ENCODE measurements at regions not wholly inside any gene's neighbourhood (a gene's known extent, or its start where the extent isn't known, plus 50 kb on each side); places are given as distances from the start of the nearest gene placed in this dataset.
"Not testable (repeated sequence)": the region's sequence is repeated elsewhere in the genome, so short reads cannot be mapped to it uniquely, and the experiment has no call there.

DNA sequence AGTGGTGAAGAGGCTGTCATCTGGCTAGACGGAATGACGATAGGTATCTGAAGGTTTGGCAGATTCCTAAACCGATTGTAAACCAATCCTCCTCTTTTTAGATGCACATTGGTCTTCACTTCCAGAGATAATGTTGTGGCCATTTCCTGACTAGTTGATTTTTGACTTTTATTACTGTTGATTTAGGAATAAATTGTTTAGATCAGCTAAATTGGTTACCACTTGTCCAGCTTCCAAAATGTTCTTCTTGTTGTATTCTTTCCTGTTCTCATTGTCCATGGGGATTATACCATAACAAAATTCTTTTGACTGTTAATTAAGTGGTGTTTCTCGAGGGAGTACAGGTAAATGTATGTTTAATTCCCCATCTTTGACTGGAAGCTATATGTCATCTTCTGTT, 119.7 kb downstream of the MACROH2A1 start:
- DNase-seq (no peak), ATAC-seq (no peak)
- intact Hi-C loops (cut with micrococcal nuclease): no loop called here

DNA sequence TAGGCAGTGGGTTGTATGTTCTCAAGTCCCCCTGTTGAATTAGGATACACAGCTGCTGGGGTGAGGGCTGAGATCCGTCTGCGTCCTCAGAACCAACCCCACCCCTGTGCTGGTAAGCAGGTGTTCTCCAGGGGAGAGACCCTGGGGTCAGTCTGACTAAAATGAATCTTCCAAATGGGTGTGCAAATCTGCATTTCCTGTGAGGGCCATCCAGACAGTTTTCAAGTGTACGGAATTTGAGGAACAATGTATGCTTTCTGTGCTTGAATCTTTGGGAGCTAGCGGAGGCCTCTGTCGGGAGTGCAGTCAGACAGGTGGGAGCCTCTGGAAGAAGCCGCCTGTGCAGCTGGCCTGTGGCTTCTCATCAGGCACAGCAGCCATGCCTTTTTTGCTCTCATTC, 122.9 kb downstream of the MACROH2A1 start:
- ATAC-seq (no peak), DNase-seq (no peak)
- intact Hi-C loops (cut with micrococcal nuclease): no loop called here

DNA sequence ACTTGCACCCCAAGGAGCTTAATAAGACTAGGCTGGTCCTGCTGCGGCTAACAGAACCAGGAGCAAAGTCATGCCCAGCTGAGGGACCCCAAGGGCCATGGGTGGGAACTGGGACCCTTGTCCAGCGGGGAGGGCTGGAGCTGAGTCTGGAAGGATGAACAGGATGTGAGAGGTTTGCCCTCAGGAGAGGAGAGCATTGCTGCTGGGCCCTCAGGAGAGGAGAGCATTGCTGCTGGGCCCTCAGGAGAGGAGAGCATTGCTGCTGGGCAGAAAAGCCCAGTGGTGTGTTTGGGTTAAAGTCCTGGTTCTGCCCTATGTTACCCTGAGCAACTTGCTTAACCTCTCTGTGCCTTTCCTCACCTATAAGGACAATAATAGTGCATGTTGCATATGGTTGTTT, 125.8 kb downstream of the MACROH2A1 start:
- ATAC-seq (no peak), DNase-seq (no peak)
- intact Hi-C loops (cut with micrococcal nuclease): no loop called here

DNA sequence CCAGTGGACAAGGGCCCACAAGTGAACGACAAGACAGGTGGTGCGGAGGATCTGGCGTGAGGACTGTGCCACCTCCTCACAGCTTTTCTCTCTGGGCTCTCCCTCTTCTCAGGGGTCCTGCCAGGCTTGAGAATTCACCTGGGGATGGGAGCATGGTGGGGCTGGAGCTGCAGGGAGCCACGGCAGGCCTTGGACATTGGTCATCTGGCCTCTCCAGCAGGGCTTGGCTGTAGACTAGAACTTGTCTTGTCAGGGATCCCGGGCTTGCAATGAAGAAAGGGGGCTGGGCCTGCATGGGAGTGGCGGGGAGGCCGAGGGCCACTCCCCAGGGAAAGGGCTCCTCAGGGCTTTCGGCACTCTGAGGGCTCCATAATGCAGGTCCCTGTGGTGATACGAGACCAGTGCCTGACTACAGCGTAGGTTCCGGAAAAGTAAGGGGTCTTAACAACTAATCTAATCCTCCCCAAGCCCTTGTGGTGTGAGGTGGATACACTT, 126.7 kb downstream of the MACROH2A1 start:
- intact Hi-C loops (cut with micrococcal nuclease): no loop called here
- DNase-seq (no peak), ATAC-seq (no peak)

DNA sequence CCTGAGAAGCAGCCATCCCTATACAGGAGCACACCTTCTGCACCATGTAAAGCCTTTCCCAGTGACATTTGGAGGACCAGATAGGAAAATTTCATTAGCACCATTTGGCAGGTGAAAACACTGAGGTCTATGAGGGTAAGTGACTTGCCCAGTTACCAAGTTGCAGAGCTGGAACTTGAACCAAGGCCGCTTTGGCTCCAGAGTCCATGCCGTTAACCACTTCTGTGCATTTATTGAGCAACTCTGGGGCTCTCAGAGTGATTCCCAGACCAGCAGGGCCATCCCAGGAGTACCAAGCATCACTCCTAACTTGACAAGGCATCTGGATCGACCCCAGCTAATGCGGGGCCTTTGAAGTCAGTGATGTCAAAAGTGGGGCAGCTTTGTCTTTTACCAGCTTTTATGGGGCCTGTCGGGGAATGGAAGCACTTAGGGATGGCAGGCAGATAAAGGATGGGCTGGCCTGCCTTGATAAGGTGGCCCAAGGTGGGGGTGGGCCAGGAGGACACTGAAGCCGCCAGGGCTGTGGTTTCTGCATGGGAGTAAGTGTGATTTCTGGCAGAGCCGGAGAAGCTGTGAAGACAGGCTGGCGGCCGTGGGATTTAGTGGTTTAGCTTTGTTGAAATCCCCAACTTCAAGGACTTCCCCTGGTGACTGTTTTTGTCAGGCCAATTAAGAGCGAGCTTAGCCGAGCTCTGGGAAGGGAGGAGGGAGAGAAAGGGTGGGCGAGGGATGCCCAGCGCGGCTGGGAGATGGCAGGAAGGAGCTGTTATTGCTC, 127.3 kb downstream of the MACROH2A1 start:
- intact Hi-C loops (cut with micrococcal nuclease): no loop called here
- ATAC-seq (no peak), DNase-seq (no peak)

DNA sequence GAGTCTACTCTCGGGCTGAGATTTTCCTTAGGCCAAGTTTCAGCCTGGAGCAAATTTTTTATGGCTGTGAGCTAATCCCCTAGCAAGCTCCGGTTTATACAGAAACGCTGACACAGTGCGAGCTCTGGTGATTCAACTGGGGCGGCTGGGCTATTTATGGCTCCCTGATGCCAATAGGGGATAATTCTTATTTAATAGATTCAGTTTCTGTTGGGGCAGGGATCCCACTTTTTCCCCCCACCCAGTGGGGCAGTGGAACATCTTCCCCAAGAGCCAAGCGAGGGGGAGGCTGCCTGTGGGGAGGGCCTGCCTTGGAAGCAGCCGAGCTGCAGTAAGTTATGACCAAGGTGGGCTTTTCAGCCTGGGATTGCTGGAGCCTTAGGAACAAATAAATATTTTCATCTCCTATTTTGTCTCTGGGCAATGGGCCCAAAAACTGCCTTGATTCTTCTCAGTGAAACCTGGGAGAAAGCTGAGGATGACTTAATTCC, 129.1 kb downstream of the MACROH2A1 start:
- intact Hi-C loops (cut with micrococcal nuclease): no loop called here

DNA sequence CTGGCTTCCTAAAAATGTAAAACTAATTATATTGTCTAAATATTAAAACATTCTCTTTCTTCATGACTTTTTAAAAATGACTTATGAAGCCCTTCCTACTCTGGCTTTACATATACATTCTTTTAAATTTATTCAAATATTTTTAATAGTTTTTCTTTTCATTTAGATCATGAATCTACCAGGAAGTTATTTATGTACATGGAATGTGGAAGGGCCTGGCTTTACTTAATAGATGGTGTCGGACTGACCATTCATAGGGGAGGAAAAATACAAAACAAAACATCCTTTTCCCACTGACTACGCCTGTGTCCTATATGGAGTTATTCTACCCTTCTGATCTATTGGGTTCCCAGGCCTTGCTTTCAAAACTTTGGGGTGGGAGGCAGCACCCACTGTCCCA, 129.8 kb downstream of the MACROH2A1 start:
- intact Hi-C loops (cut with micrococcal nuclease): no loop called here
- ATAC-seq (no peak), DNase-seq (no peak)

More for the DNA sequence above, 129.1 kb downstream of the MACROH2A1 start:
- ATAC-seq (no peak), DNase-seq (no peak)

DNA sequence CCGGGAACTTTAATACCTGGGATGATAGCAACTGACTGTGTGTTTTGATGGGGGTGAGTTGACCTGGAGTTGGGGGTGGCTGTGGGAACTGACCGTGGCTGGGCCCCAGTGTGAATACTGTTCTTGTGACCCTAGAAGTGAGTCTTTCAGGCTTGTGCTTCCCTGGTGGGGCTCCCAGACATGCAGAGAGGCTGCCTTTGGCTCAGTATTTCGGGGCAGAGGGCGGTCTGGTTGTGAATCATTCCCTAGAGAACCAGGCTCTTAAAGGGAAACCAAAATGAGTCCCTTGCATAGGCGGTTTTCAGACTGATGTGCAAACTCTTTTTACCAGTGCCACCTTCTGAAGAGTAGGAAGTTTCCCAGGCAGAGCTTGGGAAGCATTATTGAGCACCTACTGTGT, 132.1 kb downstream of the MACROH2A1 start:
- intact Hi-C loops (cut with micrococcal nuclease): no loop called here
- DNase-seq: no peak
- ATAC-seq: no peak

DNA sequence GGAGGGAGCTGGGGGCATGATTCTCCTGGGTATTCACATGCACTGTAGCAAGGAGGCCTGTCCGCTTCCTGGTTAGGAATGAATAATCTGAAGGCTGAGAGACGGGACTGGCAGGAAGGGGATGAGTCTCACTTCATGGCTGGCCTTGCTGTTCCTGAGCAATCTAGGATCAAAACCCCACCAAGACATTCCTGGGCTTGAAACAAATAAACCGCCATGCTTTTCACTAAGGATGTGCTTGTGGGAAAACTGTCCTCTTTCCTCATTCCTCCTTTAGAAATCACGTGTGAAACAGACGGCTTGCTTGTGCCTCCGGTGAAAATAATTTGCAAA, 132.8 kb downstream of the MACROH2A1 start:
- no peak for DNase-seq
- intact Hi-C loops (cut with micrococcal nuclease): no loop called here
- ATAC-seq: no peak

DNA sequence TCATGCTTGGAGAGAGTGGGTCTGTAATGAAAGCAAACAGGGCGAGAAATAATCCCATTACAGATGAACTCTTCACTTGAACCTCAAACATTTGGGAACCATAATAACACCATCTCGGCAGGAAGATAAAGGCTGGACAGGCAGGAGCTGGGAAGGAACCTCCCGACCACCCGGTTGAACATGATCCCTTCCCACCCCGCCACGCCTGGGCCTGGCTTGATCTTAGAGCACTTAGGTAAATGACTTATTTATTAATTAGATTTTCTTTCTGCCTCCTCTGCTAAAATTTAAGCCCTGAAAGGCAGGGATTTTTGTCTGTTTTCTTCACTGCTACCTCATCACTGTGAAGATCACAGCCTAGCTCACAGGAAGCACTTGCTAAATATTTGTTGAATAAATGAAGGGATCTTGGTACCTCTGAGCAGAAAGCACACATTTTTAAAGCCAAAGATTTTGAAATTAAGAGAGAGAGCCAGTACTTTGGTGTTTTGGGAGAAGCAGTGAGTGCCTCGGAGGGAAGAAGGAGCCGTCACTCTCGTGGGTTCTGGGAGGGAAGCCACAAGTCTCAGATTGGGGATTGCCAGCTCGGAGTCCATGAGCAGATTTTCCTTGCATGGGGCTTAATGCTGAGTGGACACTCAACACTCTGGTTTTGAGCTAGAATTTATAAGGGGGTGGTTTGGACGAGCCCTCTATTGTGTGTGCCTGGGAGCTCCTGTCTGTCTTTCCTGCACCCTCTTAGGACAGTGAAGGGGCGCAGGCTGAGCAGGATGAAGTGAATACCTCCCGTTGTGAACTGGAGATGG, 133.3 kb downstream of the MACROH2A1 start:
- intact Hi-C loops (cut with micrococcal nuclease): no loop called here
- ATAC-seq (no peak), DNase-seq (no peak)

DNA sequence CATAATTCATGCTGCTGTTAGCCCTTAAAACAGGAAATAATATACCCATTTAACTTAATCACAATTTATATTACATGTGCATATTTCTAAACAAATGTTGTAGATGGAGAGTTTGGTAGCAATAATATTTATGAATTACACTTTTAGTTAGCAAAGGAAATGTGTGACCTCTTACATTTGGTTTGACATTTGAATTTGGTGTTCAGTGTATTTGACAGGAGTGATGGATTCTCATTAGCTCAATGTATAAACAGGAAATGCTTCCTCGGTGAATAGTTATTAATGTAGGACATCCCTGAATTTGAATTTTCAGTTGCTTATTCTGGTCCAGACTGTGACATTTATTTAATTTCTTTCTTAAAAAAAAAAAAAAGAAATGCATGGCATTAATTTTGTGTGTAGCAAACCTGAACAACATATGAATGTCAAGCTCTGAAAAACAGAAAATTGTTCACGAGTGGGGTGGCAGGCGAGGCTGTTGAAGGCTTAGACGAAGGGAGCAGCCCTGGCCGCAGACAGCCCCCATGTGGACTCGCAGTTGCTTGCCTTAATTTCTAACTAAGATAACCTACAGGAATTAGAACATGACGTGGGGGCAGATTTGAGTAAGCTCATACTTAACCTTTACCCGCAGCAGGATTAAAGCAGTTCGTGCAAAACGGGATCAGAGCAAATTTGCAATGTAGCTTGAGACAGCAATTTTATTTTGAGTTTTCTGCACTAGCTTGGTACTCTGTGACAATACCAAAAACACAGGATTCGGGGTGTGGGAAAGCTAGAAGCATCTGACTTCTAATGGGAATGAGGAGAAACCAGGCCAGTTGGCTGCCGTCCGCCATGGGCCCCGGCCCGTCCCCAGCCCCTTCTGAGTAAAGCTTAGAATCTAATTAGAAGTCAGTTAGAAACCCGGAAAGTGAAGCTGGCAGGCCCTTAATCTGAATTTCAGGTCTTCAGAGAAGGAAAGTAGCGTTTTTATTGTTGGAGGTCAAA, 134.3 kb downstream of the MACROH2A1 start:
- DNase-seq: no peak
- intact Hi-C loops (cut with micrococcal nuclease): no loop called here
- no peak for ATAC-seq

DNA sequence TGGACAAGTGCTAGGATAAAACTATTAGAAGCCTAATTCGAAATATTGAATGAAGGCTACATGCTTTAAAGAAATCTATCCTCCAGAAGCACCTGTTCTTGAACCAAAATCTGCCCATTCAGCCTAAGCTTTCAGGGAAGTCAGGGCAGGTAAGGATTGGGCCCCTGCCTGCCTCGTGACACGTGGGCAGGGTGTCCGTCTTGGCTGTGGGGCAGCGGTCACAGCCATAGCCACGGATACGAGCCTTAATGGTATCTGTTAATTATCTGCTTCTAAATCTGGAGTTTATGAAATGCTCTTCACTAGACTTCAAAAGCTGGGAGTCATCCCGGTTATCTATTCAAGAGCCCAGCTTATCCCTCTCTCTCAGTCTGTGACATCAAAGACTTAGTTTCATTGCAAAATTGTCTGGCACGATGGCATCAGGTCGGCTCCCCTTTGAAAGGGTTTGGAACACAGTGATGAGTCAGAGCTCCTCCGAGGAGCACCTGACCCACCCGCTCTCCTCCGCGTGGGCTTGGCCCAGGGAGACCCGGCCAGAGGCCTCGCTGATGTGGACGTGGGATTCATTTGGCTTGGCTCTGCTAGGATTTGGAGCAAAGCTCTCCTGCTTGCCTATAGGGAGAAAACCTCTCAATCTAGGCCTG, 135.9 kb downstream of the MACROH2A1 start:
- intact Hi-C loops (cut with micrococcal nuclease): no loop called here
- ATAC-seq (no peak), DNase-seq (no peak)

DNA sequence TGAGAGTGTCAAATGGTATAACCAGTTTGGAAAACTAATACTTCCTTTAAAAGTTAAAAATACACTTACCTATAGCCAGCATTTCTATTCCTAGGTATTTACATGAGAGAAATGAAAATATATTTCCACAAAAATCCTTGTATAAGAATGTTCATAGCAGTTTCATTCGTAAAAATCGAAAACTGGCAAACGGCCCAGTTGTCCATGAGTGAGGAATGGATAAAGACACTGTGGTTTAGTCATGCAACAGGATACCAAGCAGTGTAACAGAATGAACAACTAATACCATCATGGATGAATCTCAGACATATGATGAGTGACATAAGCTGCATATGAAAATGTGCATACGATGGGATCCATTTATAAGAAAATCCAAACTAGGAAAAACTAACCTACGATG, 136.7 kb downstream of the MACROH2A1 start:
- DNase-seq (no peak), ATAC-seq (no peak)
- intact Hi-C loops (cut with micrococcal nuclease): no loop called here

DNA sequence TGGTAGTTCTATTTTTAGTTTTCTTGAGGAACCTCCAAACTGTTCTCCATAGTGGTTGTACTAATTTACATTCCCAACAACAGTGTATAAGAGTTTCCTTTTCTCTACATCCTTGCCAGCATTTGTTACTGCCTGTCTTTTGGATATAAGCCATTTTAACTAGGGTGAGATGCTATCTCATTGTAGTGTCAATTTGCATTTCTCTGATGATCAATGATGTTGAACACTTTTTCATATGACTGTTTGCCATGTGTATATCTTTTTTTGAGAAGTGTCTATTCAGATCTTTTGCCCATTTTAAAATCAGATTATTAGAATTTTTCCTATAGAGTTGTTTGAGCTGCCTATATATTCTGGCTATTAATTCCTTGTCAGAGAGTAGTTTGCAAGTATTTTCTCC, 138.9 kb downstream of the MACROH2A1 start:
- DNase-seq; ATAC-seq; intact Hi-C loops (cut with micrococcal nuclease): not testable (repeated sequence)

DNA sequence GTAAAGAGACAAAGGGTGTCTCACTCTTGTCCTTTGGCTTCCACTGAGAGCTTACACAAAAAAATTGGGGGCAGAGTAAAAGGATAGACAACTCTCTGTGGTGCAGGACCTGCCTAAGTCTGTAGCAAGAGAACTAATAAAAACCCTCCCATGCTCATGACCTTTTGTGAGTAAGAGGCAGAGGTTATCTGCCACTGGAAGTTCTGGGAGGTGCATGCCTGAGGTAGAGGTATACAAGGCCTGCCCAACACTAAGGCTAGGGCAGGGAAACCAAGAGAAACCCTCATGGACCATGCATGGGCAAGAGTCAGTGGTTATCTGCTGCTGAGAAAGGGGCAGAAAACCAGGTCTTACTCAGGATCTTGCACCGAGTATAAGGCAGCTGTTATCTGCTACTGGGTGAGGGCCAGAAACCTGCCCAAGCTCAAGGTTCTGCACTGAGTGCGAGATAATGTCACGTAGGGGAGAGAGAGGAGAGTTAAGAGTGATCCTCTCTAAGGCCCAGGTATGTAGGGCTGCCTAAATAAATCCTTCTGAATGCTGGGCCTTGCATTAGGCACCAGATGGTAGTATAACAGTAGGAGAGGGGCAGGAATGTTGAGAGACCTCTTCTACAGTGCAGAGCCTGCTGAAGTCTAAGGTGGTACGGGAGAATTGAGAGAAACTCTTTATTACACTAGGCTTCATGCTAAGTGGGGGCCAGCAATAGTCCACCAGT, 143.4 kb downstream of the MACROH2A1 start:
- intact Hi-C loops (cut with micrococcal nuclease): no loop called here
- no peak for DNase-seq
- peak; percentile 23 for ATAC-seq

DNA sequence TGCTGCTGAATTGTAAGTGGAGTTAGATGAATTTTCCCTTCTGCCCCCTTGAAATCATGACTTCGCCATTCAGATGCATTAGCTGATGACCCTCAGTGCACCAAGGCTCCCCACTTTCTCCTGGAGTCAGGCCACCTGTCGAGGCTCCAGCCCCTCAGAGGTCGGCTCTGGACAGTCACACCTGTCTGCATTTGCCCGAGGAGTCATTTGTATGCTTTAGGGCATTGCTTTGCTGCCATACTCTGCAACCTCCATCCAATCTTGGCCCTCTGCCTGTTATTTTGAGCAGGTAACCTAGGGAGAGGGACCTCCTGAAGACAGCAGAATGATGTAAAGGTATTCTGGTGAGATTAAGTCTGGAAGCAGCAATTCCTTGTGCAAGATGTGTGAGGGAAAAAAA, 144.8 kb downstream of the MACROH2A1 start:
- DNase-seq (no peak), ATAC-seq (no peak)
- intact Hi-C loops (cut with micrococcal nuclease): no loop called here

DNA sequence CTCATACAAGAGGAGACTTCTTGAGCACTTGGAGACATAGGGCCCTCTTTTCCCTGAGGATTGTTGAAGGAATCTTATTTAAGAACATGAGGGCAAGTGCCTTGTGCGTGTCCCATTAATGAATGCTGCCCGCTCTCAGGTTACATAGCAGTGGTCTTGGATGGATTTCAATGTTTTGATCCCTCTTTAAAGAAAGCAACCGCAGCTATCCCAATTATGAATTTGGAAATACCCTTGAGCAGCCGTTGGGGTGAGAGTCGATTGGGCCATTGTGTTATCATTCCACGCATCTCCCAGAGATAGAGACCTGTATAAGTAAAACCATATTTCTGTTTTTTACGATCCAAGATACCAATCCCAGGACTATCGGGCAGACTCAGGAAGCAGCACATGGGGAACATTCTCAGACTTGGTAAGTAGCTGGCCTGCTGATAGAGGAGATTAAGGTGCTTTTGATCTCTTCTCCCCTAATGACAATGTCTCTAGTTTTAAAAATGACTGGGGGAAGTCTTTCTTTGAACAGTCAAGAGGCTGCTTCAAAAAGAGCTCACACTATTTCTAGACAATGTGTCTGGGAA, 145.3 kb downstream of the MACROH2A1 start:
- intact Hi-C loops (cut with micrococcal nuclease): no loop called here
- no peak for DNase-seq
- no peak for ATAC-seq

DNA sequence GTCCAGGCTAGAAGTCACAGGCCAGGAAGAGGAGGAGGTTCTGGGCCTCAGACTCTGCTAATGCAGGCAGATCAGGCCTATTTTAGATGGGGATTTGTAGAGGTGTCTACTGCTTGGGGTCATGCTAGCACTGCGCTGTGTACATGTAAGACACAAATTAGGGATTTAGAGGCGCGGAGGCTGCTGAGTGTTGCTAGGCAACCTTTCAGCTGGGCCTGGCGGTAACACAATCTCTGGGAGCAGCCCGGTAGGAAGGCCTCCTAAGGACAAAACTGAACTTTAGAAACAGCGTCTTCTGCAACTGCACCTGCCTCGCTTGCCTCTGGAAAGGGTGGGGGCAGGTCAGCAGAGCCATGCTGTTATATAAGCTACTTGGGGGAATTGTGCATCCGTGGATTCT, 147.9 kb downstream of the MACROH2A1 start:
- intact Hi-C loops (cut with micrococcal nuclease): no loop called here
- DNase-seq (no peak), ATAC-seq (no peak)

Measured in left ventricle myocardium superior (tissue), 1 donor.